ENCODE measurements at regions not wholly inside any gene's neighbourhood (a gene's known extent, or its start where the extent isn't known, plus 50 kb on each side); places are given as distances from the start of the nearest gene placed in this dataset.

DNA sequence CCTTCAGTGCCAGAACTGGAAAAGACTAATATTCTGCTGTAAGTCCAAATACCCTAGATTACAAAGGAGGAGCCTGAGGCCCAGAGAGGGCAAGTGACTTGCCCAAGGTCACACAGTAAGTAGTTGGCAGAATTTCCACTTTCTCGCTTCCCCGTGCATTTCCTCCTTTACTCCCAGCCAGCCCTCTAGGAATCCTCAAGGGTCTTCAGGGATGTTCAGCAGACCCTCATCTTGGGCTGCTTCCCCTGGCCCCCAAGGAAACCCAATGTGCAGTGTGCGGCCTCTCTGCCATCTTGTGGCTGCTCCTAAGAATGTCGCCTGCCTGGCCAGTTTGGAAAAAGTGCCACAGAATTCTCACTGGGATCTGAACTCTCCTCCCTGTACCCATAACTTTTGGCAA lies 217.7 kb upstream of the LRFN2 start:
- H4K20me1 ChIP-seq (ENCODE audit: insufficient read depth, low read length): no peaks in the 10 kb centered on the region
- no peak overlapping the region for H3K27ac ChIP-seq (ENCODE audit: low read length)
- DNase-seq: no peak
- H3K4me2 ChIP-seq (ENCODE audit: low read depth, low read length): no peak overlapping the region
- no peak overlapping the region for H3K9ac ChIP-seq (ENCODE audit: low read length)
- H3F3A ChIP-seq (ENCODE audit: insufficient read depth, low read length): no peaks in the 10 kb centered on the region
- no peaks in the 10 kb centered on the region for H3K9me2 ChIP-seq (replicated peaks; ENCODE audit: insufficient read depth, low read length)
- H3K36me3 ChIP-seq (replicated peaks; ENCODE audit: insufficient read depth, low read length): no peaks in the 10 kb centered on the region
- no peaks in the 10 kb centered on the region for H3K27me3 ChIP-seq (replicated peaks; ENCODE audit: insufficient read depth, low read length)
- no peak overlapping the region for H3K4me3 ChIP-seq (ENCODE audit: low read length)
- no peaks in the 10 kb centered on the region for H3K4me1 ChIP-seq (ENCODE audit: low read length)
- no peak overlapping the region for H2AFZ ChIP-seq (ENCODE audit: low read length)
- TF ChIP-seq EZH2phosphoT487 (IDR thresholded peaks at IDR 0.05; ENCODE audit: low read length) (no peak), EZH2 (optimal IDR thresholded peaks at IDR 0.05; ENCODE audit: low read depth, low read length) (no peak), CTCF (IDR thresholded peaks at IDR 0.05; ENCODE audit: low read length) (no peak)
- H3K9me3 ChIP-seq (replicated peaks; ENCODE audit: insufficient read depth, low read length): no peaks in the 10 kb centered on the region
- H3K79me2 ChIP-seq (ENCODE audit: low read length): no peaks in the 10 kb centered on the region

- Histone ChIP-seq H3K4me1 (ENCODE audit: low read length) (no peaks in the 10 kb centered on the region), H3K9ac (ENCODE audit: low read length) (no peak overlapping the region), H3K27me3 (replicated peaks; ENCODE audit: insufficient read depth, low read length) (no peaks in the 10 kb centered on the region), H4K20me1 (ENCODE audit: insufficient read depth, low read length) (no peaks in the 10 kb centered on the region), H3K9me2 (replicated peaks; ENCODE audit: insufficient read depth, low read length) (no peaks in the 10 kb centered on the region), H3K4me2 (ENCODE audit: low read depth, low read length) (no peak overlapping the region), H3F3A (ENCODE audit: insufficient read depth, low read length) (no peaks in the 10 kb centered on the region), H3K4me3 (ENCODE audit: low read length) (no peak overlapping the region), H2AFZ (ENCODE audit: low read length) (no peak overlapping the region), H3K79me2 (ENCODE audit: low read length) (no peaks in the 10 kb centered on the region), H3K9me3 (replicated peaks; ENCODE audit: insufficient read depth, low read length) (no peaks in the 10 kb centered on the region), H3K36me3 (replicated peaks; ENCODE audit: insufficient read depth, low read length) (no peaks in the 10 kb centered on the region), H3K27ac (ENCODE audit: low read length) (no peak overlapping the region)
- no peak for DNase-seq
- TF ChIP-seq EZH2phosphoT487 (IDR thresholded peaks at IDR 0.05; ENCODE audit: low read length) (no peak), CTCF (IDR thresholded peaks at IDR 0.05; ENCODE audit: low read length) (no peak), EZH2 (optimal IDR thresholded peaks at IDR 0.05; ENCODE audit: low read depth, low read length) (no peak)
Measured at GRCh38 chr6:40803897-40804702, 216.9 kb upstream of the LRFN2 start.

GRCh38 chr6:40802481-40802880 lies 215.3 kb upstream of the LRFN2 start:
- no peaks in the 10 kb centered on the region for H3K27me3 ChIP-seq (replicated peaks; ENCODE audit: insufficient read depth, low read length)
- no peak overlapping the region for H2AFZ ChIP-seq (ENCODE audit: low read length)
- no peaks in the 10 kb centered on the region for H3K79me2 ChIP-seq (ENCODE audit: low read length)
- no peaks in the 10 kb centered on the region for H3F3A ChIP-seq (ENCODE audit: insufficient read depth, low read length)
- no peak overlapping the region for H3K4me3 ChIP-seq (ENCODE audit: low read length)
- no peak overlapping the region for H3K4me2 ChIP-seq (ENCODE audit: low read depth, low read length)
- H3K9me2 ChIP-seq (replicated peaks; ENCODE audit: insufficient read depth, low read length): no peaks in the 10 kb centered on the region
- no peaks in the 10 kb centered on the region for H3K36me3 ChIP-seq (replicated peaks; ENCODE audit: insufficient read depth, low read length)
- H3K4me1 ChIP-seq (ENCODE audit: low read length): no peaks in the 10 kb centered on the region
- no peak for DNase-seq
- no peaks in the 10 kb centered on the region for H4K20me1 ChIP-seq (ENCODE audit: insufficient read depth, low read length)
- H3K9ac ChIP-seq (ENCODE audit: low read length): no peak overlapping the region
- H3K27ac ChIP-seq (ENCODE audit: low read length): no peak overlapping the region
- no peaks in the 10 kb centered on the region for H3K9me3 ChIP-seq (replicated peaks; ENCODE audit: insufficient read depth, low read length)
- no peak for TF ChIP-seq EZH2 (optimal IDR thresholded peaks at IDR 0.05; ENCODE audit: low read depth, low read length)
- no peak for TF ChIP-seq CTCF (IDR thresholded peaks at IDR 0.05; ENCODE audit: low read length)
- TF ChIP-seq EZH2phosphoT487 (IDR thresholded peaks at IDR 0.05; ENCODE audit: low read length): no peak

All from MM.1S (cell line).